Stomach (tissue), 8 donors: ENCODE measurements at regions not wholly inside any gene's neighbourhood (a gene's known extent, or its start where the extent isn't known, plus 50 kb on each side); places are given as distances from the start of the nearest gene placed in this dataset.

Experiments
- DNase-seq, 2 donors: peaks; one replicate each; pipeline versions ENCODE4 v3.0.0 to v3.0.0-alpha.2; 2013 to 2019
- H3K27ac ChIP-seq, 5 donors: fragments of 200-600 bp in 4 of 5; sonication (generic) in 4 of 5; one replicate each; pipeline ENCODE4 v1.5.1; 2013 to 2019; ENCODE audit warnings: mild to moderate bottlenecking in 1 of 5, moderate library complexity in 1 of 5
- H3K27me3 ChIP-seq, 3 donors: fragments of 200-600 bp; sonication (generic); one replicate each; pipeline ENCODE4 v1.5.1; 2017 to 2019; ENCODE audit warnings: mixed run types in 1 of 3
- H3K36me3 ChIP-seq, 4 donors: fragments of 200-600 bp; sonication (generic); 1 replicate in 3 of 4; 2 replicates in 1 of 4; pipeline ENCODE4 v1.5.1; 2016 to 2019
- H3K4me1 ChIP-seq, 4 donors: fragments of 200-600 bp; sonication (generic); one replicate each; pipeline ENCODE4 v1.5.1; 2016 to 2019
- H3K4me3 ChIP-seq, 4 donors: fragments of 200-600 bp; sonication (generic) in 3 of 4; one replicate each; pipeline ENCODE4 v1.5.1; 2016 to 2019; ENCODE audit warnings: mild to moderate bottlenecking in 1 of 4
- H3K9me3 ChIP-seq, 4 donors: fragments of 200-600 bp; sonication (generic); one replicate each; pipeline ENCODE4 v1.5.1; 2016 to 2019
- EP300 ChIP-seq: sonication (generic); formaldehyde crosslinking; IDR thresholded peaks from one replicate; pipeline ENCODE4 v1.6.1; 2017; ENCODE audit warnings: antibody characterized with exemption
- POLR2A ChIP-seq, 4 donors: fragments of 450-650 bp; IDR thresholded peaks; one replicate each; pipeline ENCODE4 v1.6.1; 2016; ENCODE audit warnings: antibody characterized with exemption in 4 of 4, control low read depth in 2 of 4, mild to moderate bottlenecking in 1 of 4, moderate library complexity in 1 of 4
- POLR2AphosphoS5 ChIP-seq, 3 donors: sonication (generic); formaldehyde crosslinking; IDR thresholded peaks; one replicate each; pipeline ENCODE4 v1.6.1; 2016; ENCODE audit warnings: antibody characterized with exemption in 3 of 3
- WGBS, 5 donors: extraction: QIAGEN DNeasy Blood & Tissue Kit in 3 of 5; methylation state at CpG; one replicate each; pipeline versions ENCODE4 v1.1.5 to v1.1.7; 2013 to 2018; 5-methylcytosine and 5-hydroxymethylcytosine counted together
- intact Hi-C: fragments of 100-400 bp; cut with DNase I; formaldehyde crosslinking; loops from one replicate; pipeline ENCODE4 v1.15.1; 2023; ENCODE audit warnings: low total_unique reads
- TF ChIP-seq, protein P1 (sequence below), 7 experiments: fragments of 450-650 bp in 4 of 7; fragments of 200-600 bp in 3 of 7; sonication (generic) in 3 of 7; IDR thresholded peaks; one replicate each; pipeline ENCODE4 v1.5.1; 2016 to 2019; ENCODE audit warnings: antibody characterized with exemption in 7 of 7, control low read depth in 2 of 7, mild to moderate bottlenecking in 1 of 7
- donor health status: healthy with polysubstance abuse.
- donor health status: Bipolar disorder and iron deficiency.
- donor health status: healthy.

DNA sequence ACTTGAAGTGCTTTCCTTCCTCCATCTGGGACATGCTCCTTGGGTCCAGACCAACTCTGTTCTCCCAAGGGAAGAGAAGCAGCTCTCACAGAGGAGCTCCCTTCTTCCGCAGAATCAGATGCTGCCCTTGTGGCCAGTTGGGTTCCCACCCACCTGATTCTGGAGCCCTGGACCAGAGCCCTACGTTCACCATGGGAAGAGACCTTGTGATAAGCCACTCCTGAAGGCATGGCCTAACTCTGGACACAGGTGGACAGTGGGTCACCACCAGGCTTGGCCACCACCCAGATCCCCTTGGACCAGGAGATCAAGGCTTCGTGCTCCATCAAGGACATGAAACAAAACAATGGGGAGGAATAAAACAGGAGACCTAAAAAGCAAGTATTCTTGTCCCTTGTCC is 172.2 kb downstream of the RPLP1 start:
- no peaks in the 10 kb centered on the region for H3K27me3 ChIP-seq
- WGBS, 5 donors: 85 to 98% (median 94%) methylated on average over 3 of the region's 3 CpGs
- DNase-seq: no peak
- peaks cover 0 to 11% (median 3%) of the 10 kb centered on the region in 4 donors for H3K4me1 ChIP-seq
- H3K36me3 ChIP-seq: no peaks in the 10 kb centered on the region
- TF ChIP-seq POLR2A (IDR thresholded peaks at IDR 0.05): no peak
- TF ChIP-seq EP300: no peak
- TF ChIP-seq POLR2AphosphoS5 (IDR thresholded peaks at IDR 0.05): no peak
- TF ChIP-seq, protein P1, sequence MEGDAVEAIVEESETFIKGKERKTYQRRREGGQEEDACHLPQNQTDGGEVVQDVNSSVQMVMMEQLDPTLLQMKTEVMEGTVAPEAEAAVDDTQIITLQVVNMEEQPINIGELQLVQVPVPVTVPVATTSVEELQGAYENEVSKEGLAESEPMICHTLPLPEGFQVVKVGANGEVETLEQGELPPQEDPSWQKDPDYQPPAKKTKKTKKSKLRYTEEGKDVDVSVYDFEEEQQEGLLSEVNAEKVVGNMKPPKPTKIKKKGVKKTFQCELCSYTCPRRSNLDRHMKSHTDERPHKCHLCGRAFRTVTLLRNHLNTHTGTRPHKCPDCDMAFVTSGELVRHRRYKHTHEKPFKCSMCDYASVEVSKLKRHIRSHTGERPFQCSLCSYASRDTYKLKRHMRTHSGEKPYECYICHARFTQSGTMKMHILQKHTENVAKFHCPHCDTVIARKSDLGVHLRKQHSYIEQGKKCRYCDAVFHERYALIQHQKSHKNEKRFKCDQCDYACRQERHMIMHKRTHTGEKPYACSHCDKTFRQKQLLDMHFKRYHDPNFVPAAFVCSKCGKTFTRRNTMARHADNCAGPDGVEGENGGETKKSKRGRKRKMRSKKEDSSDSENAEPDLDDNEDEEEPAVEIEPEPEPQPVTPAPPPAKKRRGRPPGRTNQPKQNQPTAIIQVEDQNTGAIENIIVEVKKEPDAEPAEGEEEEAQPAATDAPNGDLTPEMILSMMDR (IDR thresholded peaks at IDR 0.05): no peak
- intact Hi-C loops: no loop called here
- H3K4me3 ChIP-seq: no peak overlapping the region
- no peaks in the 10 kb centered on the region for H3K9me3 ChIP-seq
- no peak overlapping the region for H3K27ac ChIP-seq

DNA sequence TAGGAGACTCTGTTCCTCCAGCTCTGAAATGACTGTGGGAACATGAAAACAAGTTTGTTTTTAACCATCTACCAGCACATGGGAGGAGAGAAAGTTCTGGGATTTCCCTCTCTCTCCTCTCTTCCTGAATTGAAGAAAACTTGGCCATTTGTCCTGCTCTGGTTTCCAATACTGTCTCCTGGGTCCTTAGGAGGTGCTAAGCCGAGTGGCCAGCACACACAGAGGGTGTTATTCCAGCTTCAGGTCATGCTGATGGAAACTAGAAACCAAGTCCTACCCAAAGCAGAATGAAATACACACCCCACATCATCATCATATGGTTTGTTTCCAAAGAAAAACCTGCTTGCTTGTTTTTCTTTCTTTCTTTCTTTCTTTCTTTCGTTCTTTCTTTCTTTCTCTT is 172.7 kb downstream of the RPLP1 start:
- Histone ChIP-seq H3K27me3 (no peaks in the 10 kb centered on the region), H3K36me3 (no peaks in the 10 kb centered on the region), H3K4me1 (peaks cover 0 to 11% (median 3%) of the 10 kb centered on the region in 4 donors), H3K4me3 (no peak overlapping the region), H3K9me3 (no peaks in the 10 kb centered on the region), H3K27ac (no peak overlapping the region)
- no peak for DNase-seq
- WGBS, 5 donors: 46 to 89% (median 84%) methylated on average over 1 to 2 of the region's 2 CpGs
- TF ChIP-seq, protein P1 (IDR thresholded peaks at IDR 0.05): no peak
- TF ChIP-seq POLR2A (IDR thresholded peaks at IDR 0.05) (no peak), EP300 (no peak), POLR2AphosphoS5 (IDR thresholded peaks at IDR 0.05) (no peak)
- intact Hi-C loops: no loop called here

- no peak for TF ChIP-seq POLR2A (IDR thresholded peaks at IDR 0.05)
- TF ChIP-seq, protein P1 (IDR thresholded peaks at IDR 0.05): no peak
- TF ChIP-seq EP300: no peak
- TF ChIP-seq POLR2AphosphoS5 (IDR thresholded peaks at IDR 0.05): no peak
- H3K9me3 ChIP-seq: no peaks in the 10 kb centered on the region
- no peak overlapping the region for H3K27ac ChIP-seq
- no peak for DNase-seq
- no peaks in the 10 kb centered on the region for H3K36me3 ChIP-seq
- H3K27me3 ChIP-seq: no peaks in the 10 kb centered on the region
- WGBS, 5 donors: 58 to 72% (median 65%) methylated on average over 11 of the region's 11 CpGs
- peaks cover 0 to 11% (median 3%) of the 10 kb centered on the region in 4 donors for H3K4me1 ChIP-seq
- H3K4me3 ChIP-seq: no peak overlapping the region
- intact Hi-C loops: no loop called here
Observed at GRCh38 chr15:69626095-69627066, 173.8 kb downstream of the RPLP1 start.

- Histone ChIP-seq H3K9me3 (no peaks in the 10 kb centered on the region), H3K27ac (no peak overlapping the region), H3K4me1 (peaks cover 0 to 11% (median 3%) of the 10 kb centered on the region in 4 donors), H3K36me3 (no peaks in the 10 kb centered on the region), H3K27me3 (peaks cover 0 to 2% (median 0%) of the 10 kb centered on the region in 3 donors), H3K4me3 (no peak overlapping the region)
- WGBS, 5 donors: 90 to 96% (median 93%) methylated on average over 5 of the region's 5 CpGs
- TF ChIP-seq EP300 (no peak), POLR2AphosphoS5 (IDR thresholded peaks at IDR 0.05) (no peak), POLR2A (IDR thresholded peaks at IDR 0.05) (no peak)
- TF ChIP-seq, protein P1 (IDR thresholded peaks at IDR 0.05): no peak
- no peak for DNase-seq
- intact Hi-C loops: no loop called here
Observed at GRCh38 chr15:69627548-69628158, 175.0 kb downstream of the RPLP1 start.
